Kidney (tissue), 13 donors: ENCODE measurements at regions not wholly inside any gene's neighbourhood (a gene's known extent, or its start where the extent isn't known, plus 50 kb on each side); places are given as distances from the start of the nearest gene placed in this dataset.
A peak's percentile ranks its signal among the peaks of the same experiment; 100 is the strongest.

ENCODE experiments used
- DNase-seq, 5 donors: peaks; one replicate each; pipeline ENCODE4 v3.0.0-alpha.2; 2013 to 2020
- FAIRE-seq: peaks from 2 replicates; lab custom pipeline; 2012; peaks lifted over from hg19 to GRCh38; lab: Jason Lieb, UNC
- H3K27ac ChIP-seq, 2 donors: one replicate each; pipeline ENCODE4 v1.7.0; 2013; ENCODE audit warnings: low read depth in 2 of 2, low read length in 2 of 2, inconsistent platforms in 1 of 2
- H3K27me3 ChIP-seq: one replicate; pipeline ENCODE4 v1.7.1; 2013; ENCODE audit warnings: low read length, inconsistent platforms; ENCODE audit not compliant: control insufficient read depth, insufficient read depth
- H3K36me3 ChIP-seq, 3 donors: one replicate each; pipeline versions ENCODE4 v1.7.0 to v1.7.1; 2013; ENCODE audit warnings: low read length in 3 of 3, control low read depth in 1 of 3, inconsistent platforms in 1 of 3; ENCODE audit not compliant: insufficient read depth in 3 of 3, control insufficient read depth in 2 of 3
- H3K4me1 ChIP-seq, 3 donors: one replicate each; pipeline versions ENCODE4 v1.7.0 to v1.7.1; 2013; ENCODE audit warnings: low read length in 3 of 3, inconsistent platforms in 1 of 3, low read depth in 1 of 3; ENCODE audit not compliant: control insufficient read depth in 2 of 3, insufficient read depth in 2 of 3
- H3K4me3 ChIP-seq, 3 donors: one replicate each; pipeline versions ENCODE4 v1.7.0 to v1.8.1; 2013; ENCODE audit warnings: low read length in 3 of 3, control low read depth in 1 of 3, inconsistent platforms in 1 of 3
- H3K9ac ChIP-seq, 3 donors: one replicate each; pipeline versions ENCODE4 v1.7.0 to v1.7.1; 2013; ENCODE audit warnings: low read length in 3 of 3, control low read depth in 1 of 3, inconsistent platforms in 1 of 3
- H3K9me3 ChIP-seq, 3 donors: one replicate each; pipeline versions ENCODE4 v1.7.0 to v1.7.1; 2013; ENCODE audit warnings: low read length in 3 of 3, control low read depth in 1 of 3, inconsistent platforms in 1 of 3; ENCODE audit not compliant: control insufficient read depth in 2 of 3, insufficient read depth in 1 of 3
- intact Hi-C: fragments of 100-400 bp; cut with DNase I; formaldehyde crosslinking; loops from one replicate; pipeline ENCODE4 v1.11.1; 2022
- TF ChIP-seq, protein P1 (sequence below): IDR thresholded peaks from 3 replicates; pipeline ENCODE4 v1.5.1; 2012; ENCODE audit warnings: mild to moderate bottlenecking, moderate library complexity, borderline replicate concordance; ENCODE audit not compliant: insufficient read depth; ENCODE audit errors: extremely low read depth
- donor health status: control.
- donor health status: control.
- donor health status: control.
- donor health status: control.
- donor health status: control.
- donor health status: DM: yes; HTN: yes; CAD: no.
- donor health status: Normal renal cell carcinoma (clear cell type).

DNA sequence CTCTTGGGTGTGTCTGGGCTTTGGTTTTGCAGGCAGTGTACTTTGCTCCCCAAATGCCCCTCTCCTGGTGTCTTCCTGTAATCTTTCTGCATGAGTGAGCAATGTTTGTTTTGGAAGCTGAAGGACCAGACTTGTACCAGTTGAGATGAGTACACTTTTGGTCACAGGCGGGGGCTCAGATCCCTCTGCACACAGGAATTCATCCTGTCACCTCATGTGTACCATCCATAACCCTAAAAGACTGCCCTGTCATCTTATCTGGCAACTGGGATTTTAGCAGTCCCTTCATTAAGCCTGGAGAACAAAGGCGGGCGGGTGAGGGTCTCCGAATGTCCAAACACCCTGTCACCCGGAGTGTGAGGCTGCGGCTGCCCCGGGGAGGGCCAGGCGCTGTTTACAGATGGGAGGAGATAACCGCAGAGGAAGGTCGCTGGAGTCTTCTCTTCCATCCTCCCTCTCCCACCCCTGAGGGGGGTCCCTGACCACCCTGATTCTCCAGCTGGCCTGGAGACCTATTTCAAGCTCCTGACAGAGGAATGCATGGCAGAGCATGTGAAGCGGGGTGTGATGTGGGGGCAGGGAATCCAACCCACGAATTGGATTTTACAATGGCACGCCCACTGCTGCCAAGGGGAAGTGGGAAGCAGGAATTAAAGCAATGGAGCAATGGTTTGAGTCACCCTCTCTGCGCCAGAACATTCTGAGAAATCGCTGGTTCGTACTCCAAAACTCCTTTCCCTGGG is 158.2 kb upstream of the MYCN start:
- DNase-seq, result peak in 4 of 5 donors; percentile 52 to 71 (median 67)
- no peaks in the 10 kb centered on the region for H3K27me3 ChIP-seq
- TF ChIP-seq, protein P1, sequence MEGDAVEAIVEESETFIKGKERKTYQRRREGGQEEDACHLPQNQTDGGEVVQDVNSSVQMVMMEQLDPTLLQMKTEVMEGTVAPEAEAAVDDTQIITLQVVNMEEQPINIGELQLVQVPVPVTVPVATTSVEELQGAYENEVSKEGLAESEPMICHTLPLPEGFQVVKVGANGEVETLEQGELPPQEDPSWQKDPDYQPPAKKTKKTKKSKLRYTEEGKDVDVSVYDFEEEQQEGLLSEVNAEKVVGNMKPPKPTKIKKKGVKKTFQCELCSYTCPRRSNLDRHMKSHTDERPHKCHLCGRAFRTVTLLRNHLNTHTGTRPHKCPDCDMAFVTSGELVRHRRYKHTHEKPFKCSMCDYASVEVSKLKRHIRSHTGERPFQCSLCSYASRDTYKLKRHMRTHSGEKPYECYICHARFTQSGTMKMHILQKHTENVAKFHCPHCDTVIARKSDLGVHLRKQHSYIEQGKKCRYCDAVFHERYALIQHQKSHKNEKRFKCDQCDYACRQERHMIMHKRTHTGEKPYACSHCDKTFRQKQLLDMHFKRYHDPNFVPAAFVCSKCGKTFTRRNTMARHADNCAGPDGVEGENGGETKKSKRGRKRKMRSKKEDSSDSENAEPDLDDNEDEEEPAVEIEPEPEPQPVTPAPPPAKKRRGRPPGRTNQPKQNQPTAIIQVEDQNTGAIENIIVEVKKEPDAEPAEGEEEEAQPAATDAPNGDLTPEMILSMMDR, result no peak

DNA sequence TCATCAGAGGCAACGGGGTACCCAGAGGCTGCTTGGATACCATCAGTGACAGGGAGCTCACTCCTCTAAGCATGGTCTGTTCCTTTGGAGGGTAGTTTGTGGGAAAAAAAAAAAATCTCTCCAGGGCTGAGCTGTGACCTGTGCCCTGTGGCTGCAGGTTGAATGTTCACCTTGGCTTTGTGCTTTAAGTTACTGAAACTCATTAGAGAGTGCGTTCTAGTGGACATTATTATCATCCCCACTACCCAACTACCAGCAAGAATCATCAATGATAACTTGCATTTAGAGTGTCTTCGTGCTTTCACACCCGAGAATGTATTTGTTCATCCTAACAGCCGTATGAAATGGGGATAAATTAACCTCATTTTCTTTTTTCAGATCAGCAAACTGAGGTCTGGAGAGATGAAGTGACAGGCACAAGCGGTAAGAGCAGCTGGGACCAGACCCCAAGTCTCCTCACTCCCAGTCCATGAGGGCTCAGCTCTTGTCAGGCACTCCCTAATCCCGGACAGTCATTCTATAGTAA is 157.5 kb upstream of the MYCN start:
- Histone ChIP-seq H3K9ac (no peak overlapping the region), H3K4me3 (no peak overlapping the region), H3K36me3 (no peaks in the 10 kb centered on the region), H3K27me3 (no peaks in the 10 kb centered on the region), H3K4me1 (no peaks in the 10 kb centered on the region), H3K27ac (no peak overlapping the region), H3K9me3 (no peaks in the 10 kb centered on the region)
- DNase-seq (no peak), FAIRE-seq (no peak)
- intact Hi-C loops, result no loop called here
- TF ChIP-seq, protein P1, result no peak

More for the DNA sequence above, 158.2 kb upstream of the MYCN start:
- Histone ChIP-seq H3K4me3 (no peak overlapping the region), H3K9me3 (no peaks in the 10 kb centered on the region), H3K27ac (no peak overlapping the region), H3K36me3 (no peaks in the 10 kb centered on the region), H3K9ac (no peak overlapping the region), H3K4me1 (no peaks in the 10 kb centered on the region)
- intact Hi-C loops, result no loop called here
- no peak for FAIRE-seq

DNA sequence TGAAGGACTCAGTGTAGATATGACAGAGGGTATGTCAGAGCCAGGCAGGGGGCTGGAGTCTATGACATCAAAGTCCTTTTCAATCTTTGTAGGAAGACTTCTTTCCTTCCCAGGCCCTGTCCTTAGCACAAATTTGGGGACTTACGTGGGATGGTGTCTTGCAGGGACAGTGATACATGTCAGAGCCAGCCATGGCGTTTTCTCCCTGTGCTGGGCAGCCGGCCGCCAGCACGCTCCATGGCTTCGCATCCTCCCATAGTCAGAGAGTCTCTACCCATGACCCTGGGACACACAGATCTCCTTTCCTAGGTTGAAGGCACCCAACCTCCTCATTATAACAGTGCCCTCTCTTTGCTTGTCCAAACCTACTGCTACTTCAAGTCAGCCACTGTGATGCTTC is 156.9 kb upstream of the MYCN start:
- Histone ChIP-seq H3K9me3 (no peaks in the 10 kb centered on the region), H3K9ac (no peak overlapping the region), H3K27ac (no peak overlapping the region), H3K4me3 (no peak overlapping the region), H3K27me3 (no peaks in the 10 kb centered on the region), H3K36me3 (no peaks in the 10 kb centered on the region), H3K4me1 (no peaks in the 10 kb centered on the region)
- TF ChIP-seq, protein P1, result no peak
- FAIRE-seq (no peak), DNase-seq (peak in 1 of 5 donors; percentile 25)
- intact Hi-C loops, result no loop called here
